ENCODE measurements at regions not wholly inside any gene's neighbourhood (a gene's known extent, or its start where the extent isn't known, plus 50 kb on each side); places are given as distances from the start of the nearest gene placed in this dataset.
"Not testable (repeated sequence)": the region's sequence is repeated elsewhere in the genome, so short reads cannot be mapped to it uniquely, and the experiment has no call there.

GRCh38 chr11:91483956-91484355 is 740.7 kb upstream of the FAT3 start:
- TF ChIP-seq EZH2 (IDR thresholded peaks at IDR 0.05; ENCODE audit: low read length, unreplicated experiment); EZH2phosphoT487 (IDR thresholded peaks at IDR 0.05; ENCODE audit: borderline replicate concordance, low read length): not testable (repeated sequence)
- TF ChIP-seq, protein P1, sequence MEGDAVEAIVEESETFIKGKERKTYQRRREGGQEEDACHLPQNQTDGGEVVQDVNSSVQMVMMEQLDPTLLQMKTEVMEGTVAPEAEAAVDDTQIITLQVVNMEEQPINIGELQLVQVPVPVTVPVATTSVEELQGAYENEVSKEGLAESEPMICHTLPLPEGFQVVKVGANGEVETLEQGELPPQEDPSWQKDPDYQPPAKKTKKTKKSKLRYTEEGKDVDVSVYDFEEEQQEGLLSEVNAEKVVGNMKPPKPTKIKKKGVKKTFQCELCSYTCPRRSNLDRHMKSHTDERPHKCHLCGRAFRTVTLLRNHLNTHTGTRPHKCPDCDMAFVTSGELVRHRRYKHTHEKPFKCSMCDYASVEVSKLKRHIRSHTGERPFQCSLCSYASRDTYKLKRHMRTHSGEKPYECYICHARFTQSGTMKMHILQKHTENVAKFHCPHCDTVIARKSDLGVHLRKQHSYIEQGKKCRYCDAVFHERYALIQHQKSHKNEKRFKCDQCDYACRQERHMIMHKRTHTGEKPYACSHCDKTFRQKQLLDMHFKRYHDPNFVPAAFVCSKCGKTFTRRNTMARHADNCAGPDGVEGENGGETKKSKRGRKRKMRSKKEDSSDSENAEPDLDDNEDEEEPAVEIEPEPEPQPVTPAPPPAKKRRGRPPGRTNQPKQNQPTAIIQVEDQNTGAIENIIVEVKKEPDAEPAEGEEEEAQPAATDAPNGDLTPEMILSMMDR (conservative IDR thresholded peaks at IDR 0.05; ENCODE audit: low read depth, low read length) = not testable (repeated sequence)
